NCI-H345 treated with DMSO at 0.1 percent for 48 hours (cell line): ENCODE measurements at regions not wholly inside any gene's neighbourhood (a gene's known extent, or its start where the extent isn't known, plus 50 kb on each side); places are given as distances from the start of the nearest gene placed in this dataset.

Experiments
- DNase-seq: peaks from one replicate; lab custom pipeline; 2025; ENCODE audit not compliant: unreplicated experiment; lab: John Stamatoyannopoulos, UW

GRCh38 chr10:2475711-2476217, 591.6 kb upstream of the PFKP start:
- no peak for DNase-seq

DNA sequence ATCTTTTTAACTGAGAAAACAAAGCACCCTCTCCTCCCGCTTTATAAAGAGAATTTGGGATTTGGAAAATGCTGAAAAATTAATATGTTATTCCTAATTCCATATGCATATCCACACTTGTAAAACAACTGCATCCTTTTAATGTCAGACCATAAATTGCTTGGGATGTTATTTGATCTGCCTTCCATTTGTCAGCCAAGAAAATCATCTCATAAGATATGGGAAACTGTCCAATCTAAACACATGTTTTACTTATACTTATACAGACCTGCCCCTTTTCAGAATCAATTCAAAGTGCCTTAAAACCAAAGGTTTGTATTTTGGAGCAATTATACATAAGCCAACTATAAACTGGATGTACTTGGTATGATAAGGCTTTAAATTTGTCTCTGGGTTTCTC, 595.5 kb upstream of the PFKP start:
- no peak for DNase-seq

DNA sequence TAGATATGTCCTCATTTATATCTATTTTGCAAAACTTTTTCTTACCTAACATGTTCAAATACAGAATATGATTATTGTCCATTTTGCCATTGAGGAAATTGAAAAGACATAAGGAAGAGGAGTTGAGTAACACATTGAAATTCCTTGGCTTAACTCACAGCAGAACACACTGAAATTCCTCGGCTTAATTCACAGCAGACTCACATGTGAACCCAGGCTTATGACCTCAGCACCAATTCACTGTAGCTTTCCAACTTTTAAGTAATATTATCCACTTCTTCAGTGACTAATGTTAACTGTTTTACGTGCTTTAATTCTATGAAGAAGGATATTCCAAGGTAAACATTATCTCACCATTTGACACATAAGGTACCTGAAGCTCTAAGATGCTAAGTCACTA, 597.5 kb upstream of the PFKP start:
- DNase-seq, result no peak

DNA sequence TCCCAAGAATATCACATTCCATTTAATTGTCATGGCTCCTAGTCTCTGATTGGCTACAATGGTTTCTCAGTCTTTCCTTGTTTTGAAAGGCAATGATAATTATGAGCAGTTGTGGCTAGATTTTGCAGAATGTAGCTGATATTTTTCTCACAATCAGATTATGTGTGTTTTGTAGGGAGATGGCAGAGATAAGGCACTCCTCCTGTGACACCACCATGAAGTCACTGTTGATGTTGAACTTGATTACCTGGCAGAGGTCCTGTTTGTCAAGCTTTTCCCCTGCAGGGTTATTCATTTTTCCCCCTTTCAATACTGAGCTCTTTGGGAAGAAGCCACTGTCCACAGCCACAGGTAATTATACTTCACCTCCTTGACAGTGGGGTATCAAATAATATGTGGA, 602.9 kb upstream of the PFKP start:
- no peak for DNase-seq

- DNase-seq, result no peak
Measured at GRCh38 chr10:2463316-2463715, 604.0 kb upstream of the PFKP start.

DNA sequence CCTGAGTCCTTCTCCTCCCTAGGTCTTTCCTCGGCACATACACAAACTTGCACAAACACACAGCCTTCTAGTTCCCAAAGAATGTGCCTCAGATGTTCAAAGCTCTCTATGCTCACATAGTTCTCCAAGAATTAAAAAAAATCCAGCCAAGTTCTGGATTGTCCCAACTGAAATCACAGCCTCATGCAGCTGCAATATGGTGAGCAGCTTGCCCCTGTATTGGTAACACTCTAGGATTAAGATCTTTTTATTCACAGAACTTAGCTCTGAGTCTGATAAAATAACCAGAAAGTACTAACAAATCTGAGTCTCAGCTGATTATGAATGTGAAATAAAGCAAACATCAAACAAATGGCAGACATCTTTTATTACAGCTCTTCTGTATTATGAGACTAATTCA, 604.8 kb upstream of the PFKP start:
- no peak for DNase-seq

DNA sequence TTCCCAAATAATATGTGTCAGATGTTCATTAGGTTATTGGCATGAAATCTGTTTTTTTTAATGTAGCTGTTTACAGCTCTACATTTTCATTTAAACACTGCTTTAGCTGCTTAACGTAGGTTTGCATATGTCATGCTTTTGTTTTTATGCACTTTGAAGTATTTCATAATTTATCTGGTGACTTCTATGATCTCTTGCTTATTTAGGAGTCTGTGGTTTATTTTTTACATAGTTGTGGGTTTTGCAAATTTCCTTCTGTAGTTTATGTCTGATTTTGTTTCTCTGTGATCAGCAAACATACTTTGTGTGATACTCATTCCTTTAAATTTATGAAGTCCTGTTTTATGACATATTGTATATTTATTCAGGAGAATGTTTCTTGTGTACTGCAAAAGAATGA, 606.5 kb upstream of the PFKP start:
- no peak for DNase-seq

DNA sequence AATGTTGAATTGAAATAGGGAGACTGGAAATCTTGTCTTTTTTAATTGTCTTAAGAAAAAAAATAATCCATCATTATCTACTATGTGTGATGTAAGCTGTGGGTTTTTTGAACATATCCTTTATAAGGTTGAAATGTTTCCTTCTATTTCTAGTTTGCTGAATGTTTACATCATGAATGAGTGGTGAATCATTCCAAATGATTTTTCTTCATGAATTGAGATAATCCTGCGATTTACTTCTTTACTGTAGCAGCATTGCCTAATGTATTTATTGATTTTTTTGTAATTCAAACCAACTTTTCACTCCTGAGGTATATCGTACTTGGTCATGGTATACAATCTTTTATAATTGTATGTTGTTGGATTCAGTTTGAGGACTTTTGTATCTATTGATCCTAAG, 607.6 kb upstream of the PFKP start:
- DNase-seq, result no peak

DNA sequence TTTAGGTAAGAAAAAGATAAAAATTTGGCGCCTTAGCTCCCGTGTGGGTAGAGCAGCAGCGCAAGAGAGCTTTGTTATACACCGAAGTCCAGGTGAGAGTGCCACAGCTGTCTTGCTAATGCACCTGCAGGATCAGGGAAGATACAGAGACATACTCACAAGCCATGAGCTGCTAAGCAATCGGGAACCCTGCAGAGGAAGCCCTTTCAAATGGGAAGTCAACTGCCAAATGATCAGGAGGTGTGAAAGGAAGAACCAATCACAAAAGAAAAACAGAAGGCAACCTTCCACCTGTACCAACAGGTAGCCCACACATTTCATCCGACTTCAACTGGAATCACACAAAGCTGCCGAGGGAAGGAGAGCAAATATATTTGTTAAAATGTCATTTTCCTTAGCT, 610.5 kb upstream of the PFKP start:
- DNase-seq, result no peak

GRCh38 chr10:2445370-2445769, 622.0 kb upstream of the PFKP start:
- no peak for DNase-seq

- DNase-seq, result no peak
Measured at GRCh38 chr10:2439983-2440382, 627.4 kb upstream of the PFKP start.

DNA sequence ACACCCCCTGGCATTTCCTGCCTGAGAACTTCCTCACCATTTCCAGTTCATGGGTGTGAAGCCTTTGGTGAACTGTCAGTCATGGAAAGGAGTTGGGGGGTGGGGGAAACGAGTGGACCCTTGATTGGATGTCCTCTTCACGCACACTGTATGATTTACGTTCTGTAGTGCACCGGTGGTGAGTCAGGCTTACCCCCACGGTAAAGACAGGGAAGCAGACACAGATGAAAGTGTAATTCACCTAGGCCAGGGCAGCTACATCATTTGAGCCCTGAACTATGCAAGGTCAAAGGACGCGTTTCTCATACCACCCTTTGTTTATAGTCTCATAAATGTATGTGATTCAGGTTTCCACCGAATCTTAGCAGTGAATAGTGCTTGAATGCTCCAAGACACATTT, 628.3 kb upstream of the PFKP start:
- DNase-seq, result no peak

GRCh38 chr10:2438248-2438939, 629.0 kb upstream of the PFKP start:
- no peak for DNase-seq

- DNase-seq, result no peak
Measured at GRCh38 chr10:2436933-2437332, 630.4 kb upstream of the PFKP start.

- no peak for DNase-seq
Measured at GRCh38 chr10:2431961-2432360, 635.4 kb upstream of the PFKP start.

GRCh38 chr10:2427412-2427811, 639.9 kb upstream of the PFKP start:
- no peak for DNase-seq

GRCh38 chr10:2425320-2425719, 642.0 kb upstream of the PFKP start:
- peak; percentile 17 for DNase-seq

- no peak for DNase-seq
Measured at GRCh38 chr10:2414562-2414961, 652.8 kb upstream of the PFKP start.

DNA sequence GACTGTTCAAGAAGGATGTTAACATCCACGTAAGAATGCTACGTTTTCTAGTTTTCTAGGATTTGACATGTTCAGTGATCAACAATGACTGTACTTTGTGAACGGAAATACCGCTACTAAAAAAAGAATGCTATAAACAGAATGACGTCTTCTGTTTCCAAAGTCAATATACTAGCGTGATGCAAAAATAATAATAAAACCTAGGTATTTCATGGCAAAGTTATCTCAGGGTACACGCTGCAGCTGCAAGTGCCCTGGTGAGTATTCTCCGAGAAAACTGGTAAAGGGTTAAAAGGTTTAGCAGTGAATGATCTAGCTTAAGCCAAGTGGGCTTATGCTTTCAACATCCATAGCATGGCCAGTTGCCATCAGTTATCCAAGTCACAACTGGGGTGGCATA, 653.3 kb upstream of the PFKP start:
- DNase-seq, result no peak

DNA sequence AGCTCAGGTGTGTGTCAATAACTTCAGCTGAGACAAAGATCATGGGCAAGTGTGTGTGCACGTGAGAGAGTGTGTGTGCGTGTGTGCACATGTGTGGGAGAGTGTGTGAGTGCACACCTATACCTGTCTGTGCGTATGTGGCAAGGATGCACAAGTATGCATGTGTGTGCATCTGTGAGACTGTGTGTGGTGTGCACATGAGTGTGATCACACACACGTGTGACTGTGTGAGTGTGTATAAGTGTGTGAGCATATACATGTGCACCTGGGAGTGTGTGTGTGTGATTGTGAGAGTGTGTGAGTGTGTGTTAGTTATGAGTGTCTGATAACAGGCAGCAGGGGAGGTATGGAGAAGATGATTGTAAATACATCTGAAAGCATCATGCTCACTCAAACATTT, 657.3 kb upstream of the PFKP start:
- DNase-seq, result no peak

- DNase-seq, result no peak
Measured at GRCh38 chr10:2401459-2401858, 664.1 kb upstream of the ADARB2 start.

DNA sequence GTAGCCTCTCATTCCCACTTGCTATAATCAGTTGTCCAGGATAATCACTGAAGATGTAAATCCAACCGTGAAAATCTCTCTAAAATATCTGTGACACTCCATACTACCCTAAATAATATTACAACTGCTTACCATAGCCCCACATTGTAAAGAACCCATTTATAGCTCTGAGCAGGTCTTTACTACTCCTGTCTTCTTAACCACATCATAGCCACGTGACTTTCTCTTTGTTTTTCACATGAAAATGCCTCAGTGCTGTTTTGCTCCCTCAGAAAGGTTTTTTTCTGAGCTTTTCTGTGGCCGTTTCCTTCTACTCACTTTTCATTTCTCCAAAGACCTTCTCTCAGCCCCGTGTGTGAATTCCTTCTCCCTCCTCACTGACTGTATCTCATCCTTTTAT, 662.2 kb upstream of the ADARB2 start:
- no peak for DNase-seq

- DNase-seq, result peak; percentile 8
Measured at GRCh38 chr10:2392145-2392812, 655.0 kb upstream of the ADARB2 start.
